ENCODE measurements at regions not wholly inside any gene's neighbourhood (a gene's known extent, or its start where the extent isn't known, plus 50 kb on each side); places are given as distances from the start of the nearest gene placed in this dataset.

GRCh38 chr17:79185671-79186070 is 111.0 kb downstream of the ENGASE start:
- TF ChIP-seq CTCF (IDR thresholded peaks at IDR 0.05): no peak
- TF ChIP-seq POLR2A (IDR thresholded peaks at IDR 0.05): no peak
- TF ChIP-seq POLR2AphosphoS5 (IDR thresholded peaks at IDR 0.05): no peak

All from prostate gland (tissue), 2 donors.